Upper lobe of right lung (tissue), 1 donor: ENCODE measurements at regions not wholly inside any gene's neighbourhood (a gene's known extent, or its start where the extent isn't known, plus 50 kb on each side); places are given as distances from the start of the nearest gene placed in this dataset.

Experiments used
- ATAC-seq: fragments of 200-7000 bp; cut with Tn5 transposase; one replicate; pipeline ENCODE4 v1.9.1; 2020; ENCODE audit warnings: mild to moderate bottlenecking, moderate library complexity
- DNase-seq: peaks from one replicate; pipeline ENCODE4 v3.0.0-alpha.2; 2020
- H3K27ac ChIP-seq: fragments of 200-600 bp; one replicate; pipeline ENCODE4 v1.8.0; 2022
- H3K27me3 ChIP-seq: fragments of 200-600 bp; one replicate; pipeline ENCODE4 v1.8.0; 2022; ENCODE audit warnings: mild to moderate bottlenecking
- H3K36me3 ChIP-seq: fragments of 200-600 bp; one replicate; pipeline ENCODE4 v1.8.0; 2022
- H3K4me1 ChIP-seq: fragments of 200-600 bp; one replicate; pipeline ENCODE4 v1.8.0; 2022
- H3K4me3 ChIP-seq: fragments of 200-600 bp; one replicate; pipeline ENCODE4 v1.8.0; 2022; ENCODE audit warnings: mild to moderate bottlenecking
- H3K9me3 ChIP-seq: fragments of 200-600 bp; one replicate; pipeline ENCODE4 v1.8.0; 2022
- CTCF ChIP-seq: fragments of 200-600 bp; IDR thresholded peaks from one replicate; pipeline ENCODE4 v1.8.0; 2022; ENCODE audit warnings: antibody characterized with exemption
- intact Hi-C: fragments of 100-400 bp; cut with DNase I; formaldehyde crosslinking; loops from one replicate; pipeline ENCODE4 v1.11.0; 2022
- donor health status: DM: no; HTN: yes; CAD: no; lungs with severe emphysema.

GRCh38 chr14:42370056-42370455, 763.4 kb downstream of the LRFN5 start:
- H3K27ac ChIP-seq: no peak overlapping the region
- no peak for ATAC-seq
- no peaks in the 10 kb centered on the region for H3K27me3 ChIP-seq
- intact Hi-C loops: no loop called here
- no peaks in the 10 kb centered on the region for H3K4me1 ChIP-seq
- H3K9me3 ChIP-seq: no peaks in the 10 kb centered on the region
- no peaks in the 10 kb centered on the region for H3K36me3 ChIP-seq
- DNase-seq: no peak
- no peak for TF ChIP-seq CTCF
- no peak overlapping the region for H3K4me3 ChIP-seq

GRCh38 chr14:42368234-42368633, 761.6 kb downstream of the LRFN5 start:
- no peaks in the 10 kb centered on the region for H3K27me3 ChIP-seq
- no peaks in the 10 kb centered on the region for H3K9me3 ChIP-seq
- intact Hi-C loops: no loop called here
- ATAC-seq (no peak), DNase-seq (no peak)
- TF ChIP-seq CTCF: no peak
- H3K36me3 ChIP-seq: no peaks in the 10 kb centered on the region
- H3K4me3 ChIP-seq: no peak overlapping the region
- no peaks in the 10 kb centered on the region for H3K4me1 ChIP-seq
- no peak overlapping the region for H3K27ac ChIP-seq

- Histone ChIP-seq H3K27me3 (no peaks in the 10 kb centered on the region), H3K9me3 (no peaks in the 10 kb centered on the region), H3K4me3 (no peak overlapping the region), H3K4me1 (no peaks in the 10 kb centered on the region), H3K27ac (no peak overlapping the region), H3K36me3 (no peaks in the 10 kb centered on the region)
- DNase-seq (no peak), ATAC-seq (no peak)
- intact Hi-C loops: no loop called here
- no peak for TF ChIP-seq CTCF
Observed at GRCh38 chr14:42353315-42353714, 746.6 kb downstream of the LRFN5 start.

- Histone ChIP-seq H3K36me3 (no peaks in the 10 kb centered on the region), H3K27me3 (no peaks in the 10 kb centered on the region), H3K27ac (no peak overlapping the region), H3K4me1 (no peaks in the 10 kb centered on the region), H3K9me3 (no peaks in the 10 kb centered on the region), H3K4me3 (no peak overlapping the region)
- DNase-seq: no peak
- no peak for ATAC-seq
- TF ChIP-seq CTCF: no peak
- intact Hi-C loops: no loop called here
Observed at GRCh38 chr14:42335918-42336317, 729.2 kb downstream of the LRFN5 start.

GRCh38 chr14:42334931-42335330, 728.3 kb downstream of the LRFN5 start:
- Histone ChIP-seq H3K27ac (no peak overlapping the region), H3K36me3 (no peaks in the 10 kb centered on the region), H3K9me3 (no peaks in the 10 kb centered on the region), H3K4me1 (no peaks in the 10 kb centered on the region), H3K27me3 (no peaks in the 10 kb centered on the region), H3K4me3 (no peak overlapping the region)
- DNase-seq (no peak), ATAC-seq (no peak)
- no peak for TF ChIP-seq CTCF
- intact Hi-C loops: no loop called here

- no peak for TF ChIP-seq CTCF
- H3K4me3 ChIP-seq: no peak overlapping the region
- no peak overlapping the region for H3K27ac ChIP-seq
- H3K27me3 ChIP-seq: no peaks in the 10 kb centered on the region
- no peaks in the 10 kb centered on the region for H3K4me1 ChIP-seq
- intact Hi-C loops: no loop called here
- no peaks in the 10 kb centered on the region for H3K36me3 ChIP-seq
- peak; percentile 41 for ATAC-seq
- no peaks in the 10 kb centered on the region for H3K9me3 ChIP-seq
- no peak for DNase-seq
Observed at GRCh38 chr14:42323426-42323825, 716.8 kb downstream of the LRFN5 start.
